Trophoblast cell (in vitro differentiated cells and primary cell): ENCODE measurements at regions not wholly inside any gene's neighbourhood (a gene's known extent, or its start where the extent isn't known, plus 50 kb on each side); places are given as distances from the start of the nearest gene placed in this dataset.

ENCODE experiments used
- DNase-seq, 2 donors: peaks; one replicate each; pipeline ENCODE4 v3.0.0-alpha.2; 2016
- H2AFZ ChIP-seq: 2 replicates; pipeline ENCODE4 v1.6.1; 2013; ENCODE audit warnings: low read length, moderate library complexity, mild to moderate bottlenecking; ENCODE audit not compliant: insufficient read depth, poor library complexity
- H2AK5ac ChIP-seq: 2 replicates; pipeline ENCODE4 v1.6.1; 2013; ENCODE audit warnings: mild to moderate bottlenecking, low read length
- H2BK120ac ChIP-seq: 2 replicates; pipeline ENCODE4 v1.6.1; 2013; ENCODE audit warnings: low read length, mild to moderate bottlenecking, moderate library complexity; ENCODE audit not compliant: insufficient read depth, poor library complexity
- H2BK12ac ChIP-seq: 2 replicates; pipeline ENCODE4 v1.6.1; 2013; ENCODE audit warnings: mild to moderate bottlenecking, low read length, moderate library complexity
- H2BK5ac ChIP-seq: 2 replicates; pipeline ENCODE4 v1.6.1; 2013; ENCODE audit warnings: low read length, low read depth, moderate library complexity, mild to moderate bottlenecking; ENCODE audit not compliant: poor library complexity
- H3K14ac ChIP-seq: 2 replicates; pipeline ENCODE4 v1.6.1; 2013; ENCODE audit warnings: mild to moderate bottlenecking, low read length
- H3K18ac ChIP-seq: 2 replicates; pipeline ENCODE4 v1.6.1; 2013; ENCODE audit warnings: mild to moderate bottlenecking, low read length
- H3K23ac ChIP-seq: 2 replicates; pipeline ENCODE4 v1.6.1; 2013; ENCODE audit warnings: low read length
- H3K27ac ChIP-seq: 2 replicates; pipeline ENCODE4 v1.5.1; 2013; ENCODE audit warnings: low read depth, mild to moderate bottlenecking, inconsistent platforms, low read length, moderate library complexity
- H3K27me3 ChIP-seq: 2 replicates; pipeline ENCODE4 v1.6.1; 2013; ENCODE audit warnings: inconsistent platforms, mild to moderate bottlenecking, low read length, moderate library complexity; ENCODE audit not compliant: insufficient read depth
- H3K36me3 ChIP-seq, 2 experiments: 1 replicate in 1 of 2; 2 replicates in 1 of 2; pipeline ENCODE4 v1.6.1; 2013; ENCODE audit warnings: low read length in 2 of 2, mild to moderate bottlenecking in 2 of 2, moderate library complexity in 1 of 2; ENCODE audit not compliant: insufficient read depth in 2 of 2, control insufficient read depth in 1 of 2
- H3K4ac ChIP-seq: 2 replicates; pipeline ENCODE4 v1.6.1; 2013; ENCODE audit warnings: low read depth, mild to moderate bottlenecking, low read length, moderate library complexity
- H3K4me1 ChIP-seq, 2 experiments: 1 replicate in 1 of 2; 2 replicates in 1 of 2; pipeline ENCODE4 v1.6.1; 2013; ENCODE audit warnings: low read length in 2 of 2, mild to moderate bottlenecking in 2 of 2, moderate library complexity in 1 of 2; ENCODE audit not compliant: insufficient read depth in 2 of 2, control insufficient read depth in 1 of 2
- H3K4me2 ChIP-seq: 2 replicates; pipeline ENCODE4 v1.6.1; 2013; ENCODE audit warnings: inconsistent platforms, mild to moderate bottlenecking, low read length, moderate library complexity
- H3K4me3 ChIP-seq: 2 replicates; pipeline ENCODE4 v1.5.1; 2013; ENCODE audit warnings: mild to moderate bottlenecking, low read depth, low read length, inconsistent platforms
- H3K79me1 ChIP-seq: one replicate; pipeline ENCODE4 v1.6.1; 2013; ENCODE audit warnings: low read length
- H3K79me2 ChIP-seq: 2 replicates; pipeline ENCODE4 v1.6.1; 2013; ENCODE audit warnings: low read length, mild to moderate bottlenecking; ENCODE audit not compliant: control insufficient read depth, insufficient read depth, poor library complexity
- H3K9ac ChIP-seq: 2 replicates; pipeline ENCODE4 v1.6.1; 2013; ENCODE audit warnings: mild to moderate bottlenecking, low read length
- H3K9me3 ChIP-seq: 2 replicates; pipeline ENCODE4 v1.6.1; 2013; ENCODE audit warnings: low read depth, mild to moderate bottlenecking, control low read depth, inconsistent platforms, low read length; ENCODE audit not compliant: insufficient read depth
- H4K12ac ChIP-seq: 2 replicates; pipeline ENCODE4 v1.6.1; 2013; ENCODE audit warnings: low read depth, mild to moderate bottlenecking, low read length, moderate library complexity
- H4K8ac ChIP-seq: 2 replicates; pipeline ENCODE4 v1.6.1; 2013; ENCODE audit warnings: low read depth, mild to moderate bottlenecking, low read length, moderate library complexity
- H4K91ac ChIP-seq: one replicate; pipeline ENCODE4 v1.6.1; 2013; ENCODE audit warnings: low read depth, mild to moderate bottlenecking, low read length, moderate library complexity
- WGBS: extraction: QIAGEN DNeasy Blood & Tissue Kit; methylation state at CpG from one replicate; pipeline ENCODE4 v1.1.7; 2013; ENCODE audit warnings: missing lambda C conversion rate; ENCODE audit not compliant: insufficient read length, insufficient coverage; ENCODE audit errors: extremely low coverage; 5-methylcytosine and 5-hydroxymethylcytosine counted together

DNA sequence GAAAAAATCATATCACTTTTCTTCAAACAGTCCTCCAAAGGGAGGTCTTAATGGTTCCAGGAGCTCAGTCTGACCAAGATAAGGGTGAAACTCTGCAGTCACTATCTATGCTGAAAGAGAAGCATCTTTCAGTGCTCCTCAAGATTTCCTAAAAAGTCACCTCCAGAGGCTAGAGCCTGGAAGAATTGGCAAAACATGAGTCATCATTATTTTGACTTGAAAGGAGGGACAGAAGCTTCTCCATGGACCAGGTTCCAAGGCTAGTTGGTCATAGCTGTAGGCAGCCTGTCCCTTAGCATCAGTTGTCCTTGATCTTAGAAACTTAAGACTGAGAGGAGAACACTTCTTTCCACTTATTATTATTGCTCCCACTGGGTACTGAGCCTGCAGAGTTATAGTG, 219.0 kb upstream of the ASIC2 start:
- Histone ChIP-seq H3K4me2 (no peak overlapping the region), H2AFZ (no peak overlapping the region), H3K4ac (no peak overlapping the region), H3K36me3 (no peaks in the 10 kb centered on the region), H3K79me2 (no peaks in the 10 kb centered on the region), H3K4me3 (no peak overlapping the region), H4K12ac (no peak overlapping the region), H3K14ac (no peak overlapping the region), H3K9me3 (peaks cover 6% of the 10 kb centered on the region), H3K9ac (no peak overlapping the region), H2AK5ac (no peak overlapping the region), H3K27me3 (no peaks in the 10 kb centered on the region), H3K4me1 (peaks cover 2 to 3% of the 10 kb centered on the region in 2 experiments), H2BK120ac (no peak overlapping the region), H3K23ac (no peak overlapping the region), H3K79me1 (no peaks in the 10 kb centered on the region), H2BK5ac (no peak overlapping the region), H3K18ac (no peak overlapping the region), H3K27ac (no peak overlapping the region), H2BK12ac (no peak overlapping the region), H4K8ac (no peak overlapping the region), H4K91ac (no peak overlapping the region)
- DNase-seq: no peak

DNA sequence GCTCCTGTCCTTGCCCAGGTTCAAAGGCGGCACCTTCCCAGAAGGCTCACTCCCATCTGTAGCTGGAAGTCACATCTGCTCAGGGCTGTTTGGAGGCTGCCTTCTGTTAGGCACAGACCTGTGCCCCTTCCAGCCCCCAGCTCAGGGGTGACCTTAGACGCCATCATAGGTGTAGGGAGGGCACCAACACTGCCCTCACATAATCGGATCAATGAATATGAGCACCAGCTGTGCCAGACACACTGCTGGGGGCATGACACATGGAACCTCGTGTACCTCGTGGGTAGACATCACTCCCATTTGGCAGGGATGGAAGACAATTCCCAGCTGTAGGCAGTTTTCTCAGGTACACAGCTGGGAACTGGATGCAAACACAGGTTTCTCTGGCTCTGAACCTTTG, 220.7 kb upstream of the ASIC2 start:
- Histone ChIP-seq H3K36me3 (no peaks in the 10 kb centered on the region), H3K18ac (no peak overlapping the region), H2BK120ac (no peak overlapping the region), H3K4me2 (no peak overlapping the region), H3K14ac (no peak overlapping the region), H4K12ac (no peak overlapping the region), H3K9me3 (peaks cover 7% of the 10 kb centered on the region), H3K4ac (no peak overlapping the region), H3K79me2 (no peaks in the 10 kb centered on the region), H3K9ac (no peak overlapping the region), H3K27ac (no peak overlapping the region), H3K79me1 (no peaks in the 10 kb centered on the region), H3K23ac (no peak overlapping the region), H3K4me1 (peaks cover 2 to 3% of the 10 kb centered on the region in 2 experiments), H2BK12ac (no peak overlapping the region), H3K27me3 (no peaks in the 10 kb centered on the region), H2BK5ac (no peak overlapping the region), H4K91ac (no peak overlapping the region), H2AK5ac (no peak overlapping the region), H3K4me3 (no peak overlapping the region), H4K8ac (no peak overlapping the region), H2AFZ (no peak overlapping the region)
- no peak for DNase-seq
- WGBS: no CpG with 5 or more reads among the region's 5 CpGs

DNA sequence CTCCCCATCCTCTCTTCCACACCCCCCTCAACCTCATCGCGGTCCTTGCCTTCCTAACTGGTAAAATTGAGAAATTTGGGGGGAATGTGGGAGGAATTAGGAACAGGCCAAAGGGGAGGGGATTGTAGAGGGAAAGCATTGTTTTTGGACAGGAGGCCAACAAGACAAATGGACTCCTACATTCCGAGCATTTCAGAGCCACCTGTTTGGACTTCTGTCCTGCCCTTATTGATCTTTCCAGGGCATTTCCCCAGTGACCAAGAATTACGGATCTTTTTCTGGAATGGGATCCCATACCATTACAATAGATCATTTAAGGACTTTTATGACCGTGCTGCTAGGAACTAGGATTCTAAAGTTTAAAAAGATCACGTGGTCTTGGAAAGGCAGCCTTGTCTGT, 221.3 kb upstream of the ASIC2 start:
- no peak overlapping the region for H2BK5ac ChIP-seq
- DNase-seq: peak in 1 of 2 donors; percentile 46

DNA sequence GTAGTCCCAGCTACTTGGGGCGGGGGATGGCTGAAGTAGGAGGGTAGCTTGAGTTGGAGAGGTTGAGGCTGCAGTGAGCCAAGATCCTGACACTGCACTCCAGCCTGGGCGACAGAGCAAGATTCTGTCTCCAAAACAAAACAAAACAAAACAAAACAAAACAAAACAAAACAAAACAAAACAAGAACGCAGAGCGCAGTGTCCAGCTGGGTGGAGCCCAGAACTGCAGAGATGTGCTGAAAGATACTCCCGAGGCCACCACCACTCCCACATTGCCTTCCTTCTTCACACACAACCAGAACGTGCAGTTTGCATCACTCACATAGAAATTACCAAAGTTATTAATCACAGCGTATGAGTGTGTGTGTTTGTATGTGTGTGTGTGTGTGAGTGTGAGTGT, 222.9 kb upstream of the ASIC2 start:
- Histone ChIP-seq H2BK5ac (no peak overlapping the region), H2AK5ac (no peak overlapping the region), H3K4me1 (peaks cover 2 to 3% of the 10 kb centered on the region in 2 experiments), H3K4ac (no peak overlapping the region), H3K27me3 (no peaks in the 10 kb centered on the region), H2AFZ (no peak overlapping the region), H3K14ac (no peak overlapping the region), H3K4me2 (no peak overlapping the region), H3K36me3 (no peaks in the 10 kb centered on the region), H2BK12ac (no peak overlapping the region), H2BK120ac (no peak overlapping the region), H3K23ac (no peak overlapping the region), H3K9me3 (peaks cover 7% of the 10 kb centered on the region), H4K91ac (no peak overlapping the region), H3K27ac (no peak overlapping the region), H4K12ac (no peak overlapping the region), H3K79me1 (no peaks in the 10 kb centered on the region), H3K79me2 (no peaks in the 10 kb centered on the region), H3K18ac (no peak overlapping the region), H3K9ac (no peak overlapping the region), H4K8ac (no peak overlapping the region), H3K4me3 (no peak overlapping the region)
- peak; percentile 70 to 82 for DNase-seq
- WGBS: no CpG with 5 or more reads among the region's 7 CpGs

More for the DNA sequence above, 221.3 kb upstream of the ASIC2 start:
- peaks cover 2 to 3% of the 10 kb centered on the region in 2 experiments for H3K4me1 ChIP-seq
- no peak overlapping the region for H3K23ac ChIP-seq
- no peak overlapping the region for H2BK120ac ChIP-seq
- H2BK12ac ChIP-seq: no peak overlapping the region
- H3K9ac ChIP-seq: no peak overlapping the region
- no peaks in the 10 kb centered on the region for H3K27me3 ChIP-seq
- no peak overlapping the region for H3K4ac ChIP-seq
- no peak overlapping the region for H4K12ac ChIP-seq
- no peak overlapping the region for H4K8ac ChIP-seq
- no CpG with 5 or more reads among the region's 6 CpGs for WGBS
- no peak overlapping the region for H4K91ac ChIP-seq
- no peak overlapping the region for H3K4me3 ChIP-seq
- H2AK5ac ChIP-seq: no peak overlapping the region
- peaks cover 7% of the 10 kb centered on the region for H3K9me3 ChIP-seq
- H2AFZ ChIP-seq: no peak overlapping the region
- no peak overlapping the region for H3K27ac ChIP-seq
- H3K79me2 ChIP-seq: no peaks in the 10 kb centered on the region
- H3K14ac ChIP-seq: no peak overlapping the region
- no peak overlapping the region for H3K4me2 ChIP-seq
- no peaks in the 10 kb centered on the region for H3K36me3 ChIP-seq
- H3K18ac ChIP-seq: no peak overlapping the region
- no peaks in the 10 kb centered on the region for H3K79me1 ChIP-seq
